Upper lobe of right lung (tissue), 1 donor: ENCODE measurements at regions not wholly inside any gene's neighbourhood (a gene's known extent, or its start where the extent isn't known, plus 50 kb on each side); places are given as distances from the start of the nearest gene placed in this dataset.

Experiments used
- ATAC-seq: fragments of 200-7000 bp; cut with Tn5 transposase; one replicate; pipeline ENCODE4 v1.9.1; 2020; ENCODE audit warnings: mild to moderate bottlenecking, moderate library complexity
- DNase-seq: peaks from one replicate; pipeline ENCODE4 v3.0.0-alpha.2; 2020
- H3K27ac ChIP-seq: fragments of 200-600 bp; one replicate; pipeline ENCODE4 v1.8.0; 2022
- H3K27me3 ChIP-seq: fragments of 200-600 bp; one replicate; pipeline ENCODE4 v1.8.0; 2022; ENCODE audit warnings: mild to moderate bottlenecking
- H3K36me3 ChIP-seq: fragments of 200-600 bp; one replicate; pipeline ENCODE4 v1.8.0; 2022
- H3K4me1 ChIP-seq: fragments of 200-600 bp; one replicate; pipeline ENCODE4 v1.8.0; 2022
- H3K4me3 ChIP-seq: fragments of 200-600 bp; one replicate; pipeline ENCODE4 v1.8.0; 2022; ENCODE audit warnings: mild to moderate bottlenecking
- H3K9me3 ChIP-seq: fragments of 200-600 bp; one replicate; pipeline ENCODE4 v1.8.0; 2022
- intact Hi-C: fragments of 100-400 bp; cut with DNase I; formaldehyde crosslinking; loops from one replicate; pipeline ENCODE4 v1.11.0; 2022
- TF ChIP-seq, protein P1 (sequence below): fragments of 200-600 bp; IDR thresholded peaks from one replicate; pipeline ENCODE4 v1.8.0; 2022; ENCODE audit warnings: antibody characterized with exemption
- donor health status: DM: no; HTN: yes; CAD: no; lungs with severe emphysema.

DNA sequence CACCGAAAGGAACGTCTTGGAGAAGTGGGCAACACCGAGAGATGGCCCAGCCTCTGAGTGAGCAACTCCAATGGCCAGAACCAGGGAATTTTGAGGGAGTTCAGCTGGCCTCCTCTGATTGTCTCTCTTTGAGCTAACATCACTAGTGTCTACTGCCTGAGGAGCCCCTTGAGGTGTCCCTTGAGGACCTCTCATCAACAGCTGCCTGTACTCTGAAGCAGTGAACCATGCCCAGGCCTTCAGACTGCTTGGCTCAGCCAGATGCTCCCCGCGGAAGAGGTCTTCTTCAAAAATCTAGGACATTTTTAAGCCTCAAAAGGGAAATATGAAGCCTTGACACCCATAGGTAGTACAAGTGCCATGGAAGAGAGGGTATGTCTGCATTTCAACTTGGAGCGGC lies 430.4 kb downstream of the TXNL1 start:
- no peaks in the 10 kb centered on the region for H3K27me3 ChIP-seq
- ATAC-seq (no peak), DNase-seq (no peak)
- H3K9me3 ChIP-seq: peaks cover 10% of the 10 kb centered on the region
- H3K36me3 ChIP-seq: no peaks in the 10 kb centered on the region
- TF ChIP-seq, protein P1, sequence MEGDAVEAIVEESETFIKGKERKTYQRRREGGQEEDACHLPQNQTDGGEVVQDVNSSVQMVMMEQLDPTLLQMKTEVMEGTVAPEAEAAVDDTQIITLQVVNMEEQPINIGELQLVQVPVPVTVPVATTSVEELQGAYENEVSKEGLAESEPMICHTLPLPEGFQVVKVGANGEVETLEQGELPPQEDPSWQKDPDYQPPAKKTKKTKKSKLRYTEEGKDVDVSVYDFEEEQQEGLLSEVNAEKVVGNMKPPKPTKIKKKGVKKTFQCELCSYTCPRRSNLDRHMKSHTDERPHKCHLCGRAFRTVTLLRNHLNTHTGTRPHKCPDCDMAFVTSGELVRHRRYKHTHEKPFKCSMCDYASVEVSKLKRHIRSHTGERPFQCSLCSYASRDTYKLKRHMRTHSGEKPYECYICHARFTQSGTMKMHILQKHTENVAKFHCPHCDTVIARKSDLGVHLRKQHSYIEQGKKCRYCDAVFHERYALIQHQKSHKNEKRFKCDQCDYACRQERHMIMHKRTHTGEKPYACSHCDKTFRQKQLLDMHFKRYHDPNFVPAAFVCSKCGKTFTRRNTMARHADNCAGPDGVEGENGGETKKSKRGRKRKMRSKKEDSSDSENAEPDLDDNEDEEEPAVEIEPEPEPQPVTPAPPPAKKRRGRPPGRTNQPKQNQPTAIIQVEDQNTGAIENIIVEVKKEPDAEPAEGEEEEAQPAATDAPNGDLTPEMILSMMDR: no peak
- H3K4me3 ChIP-seq: no peak overlapping the region
- H3K4me1 ChIP-seq: no peaks in the 10 kb centered on the region
- intact Hi-C loops: no loop called here
- H3K27ac ChIP-seq: no peak overlapping the region

DNA sequence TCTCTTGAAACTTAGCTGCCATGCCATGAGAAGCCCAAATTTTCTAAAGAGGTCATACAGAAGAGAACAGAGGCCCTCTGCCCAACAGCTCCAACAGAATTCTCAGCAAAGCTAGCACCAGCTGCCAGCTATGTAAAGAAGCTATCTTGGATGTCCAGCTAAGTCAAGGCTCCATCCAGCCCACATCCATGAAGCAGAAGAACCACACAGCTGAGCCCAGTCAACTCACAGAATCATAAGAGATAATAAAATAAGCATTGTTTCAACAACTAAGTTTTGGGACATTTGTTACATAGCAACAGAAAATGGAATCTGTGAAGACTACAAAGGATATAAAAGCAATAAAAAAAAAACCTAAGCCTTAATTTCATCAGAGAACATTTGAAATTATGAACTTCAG lies 434.3 kb downstream of the TXNL1 start:
- Histone ChIP-seq H3K27ac (no peak overlapping the region), H3K9me3 (peaks cover 10% of the 10 kb centered on the region), H3K4me1 (no peaks in the 10 kb centered on the region), H3K27me3 (no peaks in the 10 kb centered on the region), H3K36me3 (no peaks in the 10 kb centered on the region), H3K4me3 (no peak overlapping the region)
- intact Hi-C loops: no loop called here
- TF ChIP-seq, protein P1: no peak
- ATAC-seq: no peak
- no peak for DNase-seq

DNA sequence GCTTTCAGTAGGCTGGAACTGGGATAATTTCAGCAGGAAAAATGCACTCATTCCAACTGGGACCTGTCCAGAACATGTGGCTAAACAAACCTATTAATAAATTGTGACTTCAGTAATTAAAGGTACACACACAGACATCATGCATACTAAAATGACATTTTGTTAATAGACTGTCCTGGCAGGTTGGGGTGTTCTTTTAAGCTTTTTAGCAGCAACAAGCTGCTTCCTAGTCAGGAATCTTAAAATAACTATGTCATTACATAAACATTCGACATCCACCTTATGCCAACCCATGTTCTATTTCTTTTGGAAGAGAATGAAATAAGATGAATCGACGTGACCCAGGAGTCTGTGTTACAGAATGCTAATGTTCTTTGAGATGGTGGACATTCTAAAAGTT lies 435.7 kb downstream of the TXNL1 start:
- TF ChIP-seq, protein P1: no peak
- ATAC-seq (no peak), DNase-seq (no peak)
- intact Hi-C loops: no loop called here
- H3K9me3 ChIP-seq: peaks cover 10% of the 10 kb centered on the region
- H3K27ac ChIP-seq: no peak overlapping the region
- no peaks in the 10 kb centered on the region for H3K27me3 ChIP-seq
- no peaks in the 10 kb centered on the region for H3K36me3 ChIP-seq
- no peaks in the 10 kb centered on the region for H3K4me1 ChIP-seq
- H3K4me3 ChIP-seq: no peak overlapping the region

DNA sequence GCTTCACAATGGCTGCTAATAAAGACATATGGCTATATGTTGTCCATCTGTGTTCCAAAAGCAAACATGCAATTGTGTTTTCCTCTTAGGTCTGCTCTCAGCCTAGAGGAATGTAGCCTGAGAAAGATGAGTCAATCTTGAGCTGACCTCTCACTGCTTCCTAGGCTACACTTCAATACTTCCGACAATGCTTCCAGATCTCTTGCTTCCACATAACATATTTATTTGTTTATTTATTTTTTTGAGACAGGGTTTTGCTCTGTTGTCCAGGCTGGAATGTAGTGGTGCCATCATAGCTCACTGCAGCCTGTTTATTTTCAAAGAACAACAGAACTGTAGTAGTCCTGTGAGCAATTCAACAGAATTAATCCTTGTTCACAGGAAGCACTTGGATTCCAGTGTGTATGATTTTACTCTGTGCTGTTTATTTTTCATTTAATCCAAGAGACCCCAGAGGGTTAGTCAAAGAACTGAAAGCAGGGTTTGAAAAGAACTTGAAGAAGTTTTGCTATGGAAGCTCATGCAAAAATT lies 437.9 kb downstream of the TXNL1 start:
- Histone ChIP-seq H3K36me3 (no peaks in the 10 kb centered on the region), H3K27me3 (no peaks in the 10 kb centered on the region), H3K4me3 (no peak overlapping the region), H3K9me3 (peaks cover 10% of the 10 kb centered on the region), H3K4me1 (no peaks in the 10 kb centered on the region), H3K27ac (no peak overlapping the region)
- no peak for ATAC-seq
- intact Hi-C loops: no loop called here
- DNase-seq: no peak
- TF ChIP-seq, protein P1: no peak

DNA sequence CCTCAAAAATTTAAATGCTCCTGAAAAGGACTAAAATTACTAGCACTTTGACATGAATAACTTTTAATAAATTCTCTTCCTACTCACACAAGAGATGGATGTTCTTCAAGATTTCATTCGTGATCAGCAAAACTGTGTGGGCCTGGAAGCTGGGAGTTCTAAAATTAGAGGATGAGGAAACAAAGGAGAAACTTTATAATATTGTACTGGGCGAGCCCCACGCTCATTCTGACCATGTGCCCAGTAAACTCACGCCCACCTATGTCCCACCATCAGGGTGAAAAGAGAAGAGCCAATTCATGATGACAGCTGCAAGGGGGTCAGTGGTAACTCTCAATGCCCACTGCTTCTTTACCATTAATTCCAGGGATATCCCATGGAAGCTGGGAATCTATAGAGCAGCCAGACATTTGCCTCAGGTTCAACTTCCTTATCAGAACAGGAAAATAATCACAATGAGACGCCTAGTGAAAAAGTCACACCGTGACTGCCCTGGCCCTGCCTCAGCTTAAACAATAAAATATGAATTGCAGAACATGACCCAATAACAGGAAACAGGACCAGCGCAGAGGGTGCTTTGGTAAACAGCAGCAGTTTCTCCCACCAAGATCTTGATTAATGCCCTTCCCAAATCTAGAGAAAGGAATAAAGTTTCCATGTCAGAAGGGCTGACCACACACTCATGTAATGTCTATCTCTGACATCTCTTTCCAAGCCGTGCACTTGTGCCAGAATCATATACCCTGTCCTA lies 438.6 kb downstream of the TXNL1 start:
- Histone ChIP-seq H3K36me3 (no peaks in the 10 kb centered on the region), H3K27me3 (no peaks in the 10 kb centered on the region), H3K4me3 (no peak overlapping the region), H3K27ac (no peak overlapping the region), H3K9me3 (peaks cover 10% of the 10 kb centered on the region), H3K4me1 (no peaks in the 10 kb centered on the region)
- TF ChIP-seq, protein P1: no peak
- ATAC-seq: no peak
- DNase-seq: no peak
- intact Hi-C loops: no loop called here
